Common myeloid progenitor, CD34-positive (primary cell): ENCODE measurements at regions not wholly inside any gene's neighbourhood (a gene's known extent, or its start where the extent isn't known, plus 50 kb on each side); places are given as distances from the start of the nearest gene placed in this dataset.
A peak's percentile ranks its signal among the peaks of the same experiment; 100 is the strongest.

Experiments used
- CTCF ChIA-PET: fragments of 350-600 bp; sonication (Branson Sonifier 250); formaldehyde crosslinking; loops from one replicate; lab custom pipeline; 2021; ENCODE audit warnings: antibody characterized with exemption; lab: Charles Lee
- POLR2A ChIA-PET: fragments of 350-600 bp; sonication (Branson Sonifier 250); formaldehyde crosslinking; loops from one replicate; lab custom pipeline; 2021; ENCODE audit warnings: antibody characterized with exemption; lab: Charles Lee
- DNase-seq, 3 donors: peaks; one replicate each; pipeline versions ENCODE4 v3.0.0 to v3.0.0-alpha.2; 2013
- H3K27ac ChIP-seq, 2 experiments: 1 replicate in 1 of 2; 2 replicates in 1 of 2; pipeline ENCODE4 v1.7.0; 2013; ENCODE audit warnings: inconsistent platforms in 2 of 2, low read length in 2 of 2, mild to moderate bottlenecking in 2 of 2, low read depth in 1 of 2, moderate library complexity in 1 of 2; ENCODE audit not compliant: severe bottlenecking in 2 of 2, insufficient read depth in 1 of 2, poor library complexity in 1 of 2
- H3K27me3 ChIP-seq, 5 experiments: replicated peaks in 2 of 5; 1 replicate in 3 of 5; 2 replicates in 2 of 5; pipeline versions ENCODE4 v1.6.1 to v1.7.0; 2013; ENCODE audit warnings: low read length in 4 of 5, mild to moderate bottlenecking in 2 of 5, moderate library complexity in 2 of 5, inconsistent platforms in 1 of 5; ENCODE audit not compliant: insufficient read depth in 5 of 5, control insufficient read depth in 4 of 5
- H3K36me3 ChIP-seq, 4 experiments: 1 replicate in 2 of 4; 2 replicates in 2 of 4; pipeline versions ENCODE4 v1.6.1 to v1.7.0; 2013; ENCODE audit warnings: low read length in 3 of 4, control low read depth in 1 of 4, mild to moderate bottlenecking in 1 of 4; ENCODE audit not compliant: control insufficient read depth in 4 of 4, insufficient read depth in 4 of 4
- H3K4me1 ChIP-seq, 4 experiments: 1 replicate in 3 of 4; 2 replicates in 1 of 4; pipeline versions ENCODE4 v1.6.1 to v1.7.1; 2013; ENCODE audit warnings: low read length in 3 of 4, mild to moderate bottlenecking in 3 of 4, control low read depth in 1 of 4, inconsistent platforms in 1 of 4, moderate library complexity in 1 of 4; ENCODE audit not compliant: control insufficient read depth in 4 of 4, insufficient read depth in 4 of 4; ENCODE audit errors: control extremely low read depth in 1 of 4
- H3K4me3 ChIP-seq, 7 experiments: 1 replicate in 4 of 7; 2 replicates in 3 of 7; pipeline versions ENCODE4 v1.5.1 to v1.7.0; 2013; ENCODE audit warnings: mild to moderate bottlenecking in 7 of 7, low read length in 6 of 7, moderate library complexity in 6 of 7, inconsistent platforms in 2 of 7, low read depth in 2 of 7, control low read depth in 1 of 7; ENCODE audit not compliant: insufficient read depth in 4 of 7, control insufficient read depth in 1 of 7; ENCODE audit errors: extremely low read depth in 1 of 7
- H3K9me3 ChIP-seq, 5 experiments: 1 replicate in 4 of 5; 2 replicates in 1 of 5; pipeline versions ENCODE4 v1.6.1 to v1.7.1; 2013; ENCODE audit warnings: low read length in 4 of 5, mild to moderate bottlenecking in 2 of 5, inconsistent platforms in 1 of 5, low read depth in 1 of 5, moderate library complexity in 1 of 5; ENCODE audit not compliant: control insufficient read depth in 4 of 5, insufficient read depth in 2 of 5; ENCODE audit errors: control extremely low read depth in 1 of 5
- WGBS: methylation state at CpG from one replicate; pipeline ENCODE4 v1.1.5; 2013; ENCODE audit not compliant: insufficient coverage; 5-methylcytosine and 5-hydroxymethylcytosine counted together

DNA sequence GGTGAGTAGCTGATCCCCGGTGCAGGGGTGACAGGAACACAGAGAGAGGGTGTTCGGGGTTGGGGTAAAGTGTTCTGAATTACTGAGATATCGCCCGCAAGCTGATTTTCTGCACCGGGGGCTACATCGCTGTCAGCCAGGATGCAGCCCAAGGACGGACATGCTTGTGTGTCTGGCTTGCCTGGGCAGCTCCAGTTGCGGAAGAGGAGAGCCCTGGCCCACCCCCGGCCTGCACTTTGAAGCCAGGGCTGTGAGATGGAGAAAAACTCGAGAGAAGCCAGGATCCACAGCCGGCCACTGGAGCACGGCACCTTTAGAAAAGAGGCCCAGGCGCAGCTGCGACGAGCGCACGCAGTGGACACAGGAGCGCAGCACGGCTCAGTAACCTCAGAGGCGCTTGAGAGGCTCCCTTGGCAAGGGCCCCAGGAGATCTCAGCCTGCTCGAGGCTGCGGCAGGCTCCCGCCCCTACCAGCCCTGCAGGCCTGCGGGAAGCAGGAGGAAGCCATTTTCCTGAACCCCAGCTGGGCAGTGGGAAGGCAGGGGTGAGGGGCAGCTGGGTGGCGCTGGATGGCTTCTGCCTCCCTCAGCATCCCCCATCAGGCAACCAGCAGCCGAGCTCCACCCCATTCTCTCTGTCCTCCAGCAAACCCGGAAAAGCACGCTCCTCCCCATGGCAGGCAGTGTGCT lies 59.2 kb downstream of the C9orf50 start:
- CTCF ChIA-PET = interaction anchor here (1.3 kb wide), 1 partner anchor 44 kb away, joined by 4 read pairs; no protein-coding TSS in a partner anchor

GRCh38 chr9:129560881-129561306 lies 60.0 kb downstream of the C9orf50 start:
- no peak overlapping the region for H3K27ac ChIP-seq
- ChIA-PET CTCF (interaction anchor here (1.3 kb wide), 1 partner anchor 45 kb away, joined by 4 read pairs; no protein-coding TSS in a partner anchor), POLR2A (no interaction called here)
- H3K4me1 ChIP-seq = peaks cover 0 to 5% (median 0%) of the 10 kb centered on the region in 4 experiments
- no peaks in the 10 kb centered on the region for H3K36me3 ChIP-seq
- H3K9me3 ChIP-seq = no peaks in the 10 kb centered on the region
- DNase-seq = no peak
- no peak overlapping the region for H3K4me3 ChIP-seq
- H3K27me3 ChIP-seq = no peaks in the 10 kb centered on the region
- WGBS = 98% methylated on average over 12 of the region's 13 CpGs

More for the DNA sequence above, 59.2 kb downstream of the C9orf50 start:
- no peaks in the 10 kb centered on the region for H3K9me3 ChIP-seq
- peaks cover 0 to 5% (median 0%) of the 10 kb centered on the region in 4 experiments for H3K4me1 ChIP-seq
- peaks cover 0 to 1% (median 0%) of the 10 kb centered on the region in 5 experiments for H3K27me3 ChIP-seq
- 88% methylated on average over 26 of the region's 28 CpGs for WGBS
- no peak for DNase-seq
- H3K36me3 ChIP-seq = no peaks in the 10 kb centered on the region
- H3K4me3 ChIP-seq = no peak overlapping the region
- POLR2A ChIA-PET = no interaction called here
- H3K27ac ChIP-seq = no peak overlapping the region

DNA sequence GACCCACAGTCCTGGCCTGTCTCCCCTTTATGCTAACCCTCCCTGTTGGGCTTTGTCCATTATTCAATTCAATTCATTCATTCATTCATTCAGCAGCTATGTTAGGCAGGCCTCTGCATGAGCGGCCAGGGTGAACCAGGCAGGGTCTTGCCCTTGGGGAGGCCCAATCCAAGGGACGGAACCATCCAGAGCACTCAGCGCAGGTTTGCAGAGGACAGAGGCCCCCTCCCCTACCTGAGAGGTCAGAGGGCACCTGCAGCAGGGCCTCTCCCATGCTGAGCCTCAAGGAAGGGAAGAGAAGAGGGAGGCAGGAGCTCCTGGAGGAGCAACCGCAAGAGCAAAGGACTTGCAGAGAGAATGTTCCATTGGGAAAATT lies 61.4 kb downstream of the C9orf50 start:
- WGBS = 100% methylated on average over 1 of the region's 4 CpGs
- no peaks in the 10 kb centered on the region for H3K9me3 ChIP-seq
- H3K4me3 ChIP-seq = no peak overlapping the region
- CTCF ChIA-PET = interaction anchor here (1.1 kb wide), 1 partner anchor 16 kb away, joined by 3 read pairs; no protein-coding TSS in a partner anchor
- POLR2A ChIA-PET = no interaction called here
- no peaks in the 10 kb centered on the region for H3K27me3 ChIP-seq
- H3K27ac ChIP-seq = no peak overlapping the region
- no peaks in the 10 kb centered on the region for H3K36me3 ChIP-seq
- peaks cover 0 to 8% (median 0%) of the 10 kb centered on the region in 4 experiments for H3K4me1 ChIP-seq
- DNase-seq = no peak

DNA sequence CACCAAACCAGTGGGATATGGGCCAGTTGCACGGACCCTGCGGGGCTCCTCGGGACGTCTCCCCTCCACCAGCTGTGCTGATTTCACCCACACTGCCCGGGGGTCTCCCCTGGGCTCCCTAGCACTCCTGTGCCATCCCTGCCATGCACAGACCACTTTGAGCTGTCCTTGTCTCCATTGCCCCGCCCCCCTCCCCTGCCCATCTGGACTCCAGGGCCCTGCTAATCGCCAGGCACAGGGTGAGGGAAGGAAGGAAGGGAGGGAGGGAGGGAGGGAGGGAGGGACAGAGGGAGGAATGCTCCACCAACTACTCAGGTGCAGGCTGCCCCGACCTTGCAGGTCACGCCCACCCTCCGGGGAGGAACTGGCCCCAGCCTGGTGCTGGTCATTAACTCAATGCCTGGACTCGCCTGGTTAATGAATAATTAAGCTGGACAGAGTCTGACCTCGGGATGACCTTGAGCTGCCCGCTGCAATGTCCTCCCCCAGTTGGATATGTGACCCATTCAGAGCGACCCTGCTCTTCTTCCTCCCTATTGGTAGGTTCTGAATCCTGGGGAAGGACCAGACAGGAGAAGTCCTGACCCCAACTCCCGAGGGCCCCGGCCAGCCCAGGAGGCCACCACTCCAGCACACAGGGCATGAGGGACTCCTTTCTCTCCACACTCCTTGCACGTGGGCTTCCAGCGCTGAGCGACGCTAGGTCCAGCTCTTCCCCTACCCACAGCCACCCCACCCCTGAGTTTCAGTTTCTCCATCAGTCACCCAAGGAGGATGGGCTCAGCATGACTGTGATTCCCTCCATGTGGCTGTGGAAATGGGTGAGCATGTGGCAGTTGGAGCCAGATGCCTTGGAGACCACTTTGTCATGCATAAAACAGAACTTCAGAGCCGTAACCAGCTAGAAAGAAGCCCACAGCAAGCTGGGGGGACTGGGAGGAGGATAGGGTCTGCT lies 62.1 kb downstream of the C9orf50 start:
- WGBS = 93% methylated on average over 5 of the region's 21 CpGs
- DNase-seq = peak in 1 of 3 donors; percentile 24
- CTCF ChIA-PET = interaction anchor here (1.1 kb wide), 1 partner anchor 16 kb away, joined by 3 read pairs; no protein-coding TSS in a partner anchor
- H3K4me1 ChIP-seq = peaks cover 0 to 9% (median 0%) of the 10 kb centered on the region in 4 experiments
- H3K4me3 ChIP-seq = no peak overlapping the region
- POLR2A ChIA-PET = no interaction called here
- no peaks in the 10 kb centered on the region for H3K27me3 ChIP-seq
- H3K27ac ChIP-seq = no peak overlapping the region
- no peaks in the 10 kb centered on the region for H3K9me3 ChIP-seq
- no peaks in the 10 kb centered on the region for H3K36me3 ChIP-seq

DNA sequence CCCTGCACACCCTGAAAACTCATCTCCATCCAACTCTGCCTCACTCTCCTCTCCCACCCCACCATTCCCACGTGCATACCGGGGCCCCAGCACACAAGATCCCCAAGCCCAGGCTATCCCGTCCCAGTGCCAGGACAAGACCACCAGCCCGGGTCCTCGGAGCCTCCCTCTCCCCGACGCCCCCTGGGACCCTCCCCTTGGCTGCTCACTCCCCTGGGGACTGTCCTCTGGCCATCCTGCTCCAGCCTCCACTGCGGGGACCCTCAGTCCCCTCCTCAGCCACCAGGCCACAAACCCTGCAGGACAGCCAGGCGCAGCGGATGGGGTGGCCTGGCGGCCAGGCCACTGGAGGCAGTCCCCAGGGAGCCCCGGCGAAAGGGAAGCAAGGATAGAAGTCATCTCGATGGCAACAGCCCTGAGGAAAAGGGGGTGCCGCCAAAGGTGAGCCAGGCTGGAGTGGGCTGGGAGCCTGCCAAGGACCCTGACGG lies 62.8 kb downstream of the C9orf50 start:
- WGBS = 89% methylated on average over 10 of the region's 16 CpGs
- POLR2A ChIA-PET = no interaction called here

GRCh38 chr9:129557192-129558036 lies 63.5 kb downstream of the C9orf50 start:
- no peak overlapping the region for H3K27ac ChIP-seq
- ChIA-PET CTCF (no interaction called here), POLR2A (no interaction called here)
- H3K4me3 ChIP-seq = no peak overlapping the region
- DNase-seq = no peak
- peaks cover 0 to 9% (median 0%) of the 10 kb centered on the region in 4 experiments for H3K4me1 ChIP-seq
- H3K27me3 ChIP-seq = no peaks in the 10 kb centered on the region
- no peaks in the 10 kb centered on the region for H3K36me3 ChIP-seq
- 76% methylated on average over 10 of the region's 24 CpGs for WGBS
- H3K9me3 ChIP-seq = no peaks in the 10 kb centered on the region

More for the DNA sequence above, 62.8 kb downstream of the C9orf50 start:
- no peaks in the 10 kb centered on the region for H3K36me3 ChIP-seq
- H3K9me3 ChIP-seq = no peaks in the 10 kb centered on the region
- H3K4me3 ChIP-seq = no peak overlapping the region
- CTCF ChIA-PET = no interaction called here
- H3K4me1 ChIP-seq = peaks cover 0 to 9% (median 0%) of the 10 kb centered on the region in 4 experiments
- no peak for DNase-seq
- H3K27ac ChIP-seq = no peak overlapping the region
- H3K27me3 ChIP-seq = no peaks in the 10 kb centered on the region
